GM12878 (cell line): ENCODE measurements at regions not wholly inside any gene's neighbourhood (a gene's known extent, or its start where the extent isn't known, plus 50 kb on each side); places are given as distances from the start of the nearest gene placed in this dataset.

ENCODE experiments used
- ATAC-seq: fragments of 200-7000 bp; cut with Tn5 transposase; 3 replicates; pipeline ENCODE4 v1.9.1; 2020; ENCODE audit warnings: mild to moderate bottlenecking, moderate library complexity
- BruUV-seq: library from RNA; stranded (reverse); fragments of 400-500 nt; replicated peaks from 2 replicates; lab custom pipeline; 2021; lab: Mats Ljungman, UMichigan
- CTCF ChIA-PET: fragments of 300-600 bp; sonication (Branson Sonifier 250); formaldehyde crosslinking; extraction: SDS; loops from one replicate; lab custom pipeline; 2021; ENCODE audit warnings: inconsistent platforms; lab: Yijun Ruan, JAX
- POLR2A ChIA-PET: fragments of 350-600 bp; formaldehyde crosslinking; extraction: SDS; loops from one replicate; lab custom pipeline; 2021; ENCODE audit warnings: inconsistent platforms; lab: Charles Lee
- RAD21 ChIA-PET: fragments of 300-600 bp; sonication (Branson Sonifier 250); formaldehyde crosslinking; loops from one replicate; lab custom pipeline; 2023; ENCODE audit warnings: antibody characterized with exemption; ENCODE audit not compliant: unreplicated experiment; lab: Charles Lee
- SMC1A ChIA-PET: fragments of 300-600 bp; sonication (Branson Sonifier 250); formaldehyde crosslinking; loops from one replicate; lab custom pipeline; 2023; ENCODE audit not compliant: unreplicated experiment, uncharacterized antibody; lab: Charles Lee
- DNase-seq: peaks from one replicate; pipeline ENCODE4 v3.0.0-alpha.2; 2011; ENCODE audit warnings: low read depth, low spot score
- FAIRE-seq: peaks from 3 replicates; lab custom pipeline; 2011; peaks lifted over from hg19 to GRCh38; lab: Jason Lieb, UNC
- H2AFZ ChIP-seq: 2 replicates; pipeline ENCODE4 v1.6.0; 2011; ENCODE audit warnings: low read depth, low read length, control low read depth; ENCODE audit not compliant: control insufficient read depth
- H3K27ac ChIP-seq: 2 replicates; pipeline ENCODE4 v1.5.1; 2011; ENCODE audit warnings: control low read depth; ENCODE audit not compliant: control insufficient read depth, insufficient read depth
- H3K27me3 ChIP-seq, 2 experiments: replicated peaks in 1 of 2; 2 replicates each; pipeline versions ENCODE4 v1.6.0 to v1.6.1; 2011; ENCODE audit warnings: low read length in 1 of 2; ENCODE audit not compliant: control insufficient read depth in 2 of 2, insufficient read depth in 2 of 2
- H3K36me3 ChIP-seq, 2 experiments: 2 replicates each; pipeline ENCODE4 v1.5.1; 2011; ENCODE audit warnings: low read length in 1 of 2; ENCODE audit not compliant: control insufficient read depth in 2 of 2, insufficient read depth in 2 of 2
- H3K4me1 ChIP-seq: 2 replicates; pipeline ENCODE4 v1.6.1; 2011; ENCODE audit warnings: mild to moderate bottlenecking, low read length, moderate library complexity, mixed read lengths; ENCODE audit not compliant: control insufficient read depth, insufficient read depth
- H3K4me2 ChIP-seq: 2 replicates; pipeline ENCODE4 v1.6.0; 2011; ENCODE audit warnings: control low read depth; ENCODE audit not compliant: control insufficient read depth, insufficient read depth
- H3K4me3 ChIP-seq: fragments of 200-600 bp; sonication (generic); 2 replicates; pipeline ENCODE4 v1.5.1; 2016
- H3K79me2 ChIP-seq: 2 replicates; pipeline ENCODE4 v1.6.0; 2011; ENCODE audit warnings: low read length; ENCODE audit not compliant: control insufficient read depth, insufficient read depth
- H3K9ac ChIP-seq: 2 replicates; pipeline ENCODE4 v1.8.0; 2011; ENCODE audit warnings: low read length, control low read depth, mixed read lengths; ENCODE audit not compliant: control insufficient read depth, insufficient read depth
- H3K9me3 ChIP-seq: replicated peaks from 3 replicates; pipeline ENCODE4 v1.5.1; 2011; ENCODE audit warnings: mild to moderate bottlenecking, low read length; ENCODE audit not compliant: control insufficient read depth, insufficient read depth
- H4K20me1 ChIP-seq: 2 replicates; pipeline ENCODE4 v1.6.0; 2011; ENCODE audit not compliant: control insufficient read depth, insufficient read depth
- BMI1 ChIP-seq: fragments of 450-650 bp; IDR thresholded peaks from 2 replicates; pipeline ENCODE4 v1.6.1; 2016; ENCODE audit warnings: mild to moderate bottlenecking, moderate library complexity, borderline replicate concordance
- CHD1 ChIP-seq: IDR thresholded peaks from 2 replicates; pipeline ENCODE4 v1.6.1; 2012; ENCODE audit warnings: low read depth, low read length, improper control_type of control experiment
- JUNB ChIP-seq: IDR thresholded peaks from 2 replicates; pipeline ENCODE4 v1.6.1; 2016; ENCODE audit warnings: antibody characterized with exemption, mild to moderate bottlenecking
- KAT2A ChIP-seq: conservative IDR thresholded peaks from 2 replicates; pipeline ENCODE4 v1.6.1; 2011; ENCODE audit warnings: low read depth, low read length; ENCODE audit not compliant: control insufficient read depth
- MEF2B ChIP-seq: fragments of 450-650 bp; IDR thresholded peaks from 2 replicates; pipeline ENCODE4 v1.6.1; 2018; ENCODE audit warnings: mild to moderate bottlenecking, moderate library complexity; ENCODE audit not compliant: partially characterized antibody, poor library complexity, severe bottlenecking
- POLR2AphosphoS5 ChIP-seq: IDR thresholded peaks from 2 replicates; pipeline ENCODE4 v1.6.1; 2011; ENCODE audit warnings: mild to moderate bottlenecking, low read length, inconsistent platforms
- RFX5 ChIP-seq: IDR thresholded peaks from 2 replicates; pipeline ENCODE4 v1.6.1; 2011; ENCODE audit warnings: low read depth, low read length, improper control_type of control experiment
- WGBS: methylation state at CpG from one replicate; pipeline ENCODE4 v1.1.6; 2016; ENCODE audit warnings: low lambda C conversion rate; ENCODE audit not compliant: insufficient replicate concordance, insufficient coverage; ENCODE audit errors: missing lambda C conversion rate; 5-methylcytosine and 5-hydroxymethylcytosine counted together
- in situ Hi-C: fragments of 300-500 bp; cut with MboI; formaldehyde crosslinking; loops from 9 replicates; pipeline ENCODE4 v1.14.3; 2018; ENCODE audit warnings: mixed read lengths
- intact Hi-C: fragments of 100-400 bp; cut with micrococcal nuclease; formaldehyde crosslinking; loops from one replicate; pipeline ENCODE4 v1.14.2; 2022; ENCODE audit not compliant: unreplicated experiment
- TF ChIP-seq, protein P1 (sequence below): fragments of 450-650 bp; IDR thresholded peaks from 2 replicates; pipeline ENCODE4 v1.6.1; 2017; ENCODE audit warnings: mild to moderate bottlenecking, moderate library complexity
- TF ChIP-seq, protein P2 (sequence below): fragments of 450-650 bp; IDR thresholded peaks from 2 replicates; pipeline ENCODE4 v1.6.1; 2014; ENCODE audit warnings: mild to moderate bottlenecking
- TF ChIP-seq, protein P3 (sequence below): IDR thresholded peaks from 2 replicates; pipeline ENCODE4 v1.6.1; 2012; ENCODE audit warnings: low read length, inconsistent platforms

DNA sequence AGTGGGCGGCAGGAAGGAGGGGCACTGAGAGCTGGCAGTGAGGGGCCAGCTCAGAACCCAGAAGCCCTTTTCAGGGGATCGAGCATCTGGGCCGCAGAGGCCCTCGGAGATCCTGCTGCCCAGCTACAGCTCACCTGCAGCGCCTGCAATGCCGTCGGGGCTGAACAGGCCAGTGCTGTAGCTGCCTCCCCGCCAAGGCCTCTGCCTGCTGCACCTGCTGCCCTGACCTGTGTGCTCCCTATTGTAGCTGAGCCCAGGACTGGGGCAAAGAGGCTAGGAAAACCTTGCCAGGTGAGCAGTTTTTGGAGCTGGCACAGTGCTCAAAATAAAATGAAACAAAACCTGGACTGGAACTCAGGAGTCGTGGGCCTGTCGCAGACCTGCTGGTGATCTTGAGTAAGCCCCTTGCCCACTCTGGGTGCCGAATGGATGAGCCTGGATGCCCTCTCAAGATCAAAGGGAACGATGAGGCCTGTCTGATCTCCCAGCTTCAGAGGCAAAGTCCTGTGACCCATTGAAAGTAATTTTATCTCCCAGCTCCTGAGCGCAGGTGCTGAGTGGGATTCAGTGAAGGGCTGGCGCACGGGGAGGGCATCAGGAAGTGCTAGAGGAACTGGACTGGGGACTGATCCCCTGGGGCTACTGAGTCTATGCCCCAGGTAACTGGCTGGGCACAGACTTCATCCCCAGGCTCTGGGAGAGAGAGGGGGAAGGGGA lies 154.6 kb downstream of the FOXD2 start:
- no peaks in the 10 kb centered on the region for H3K36me3 ChIP-seq
- H3K79me2 ChIP-seq = no peaks in the 10 kb centered on the region
- 34% methylated on average over 15 of the region's 15 CpGs for WGBS
- no peak for ATAC-seq
- H3K4me3 ChIP-seq = no peak overlapping the region
- no peak overlapping the region for H2AFZ ChIP-seq
- RAD21 ChIA-PET = no interaction called here
- CTCF ChIA-PET = no interaction called here
- no peaks in the 10 kb centered on the region for H3K4me1 ChIP-seq
- H3K4me2 ChIP-seq = no peak overlapping the region
- intact Hi-C loops (no loop called here), in situ Hi-C loops (no loop called here)
- POLR2A ChIA-PET = no interaction called here
- no peak overlapping the region for H3K27ac ChIP-seq
- H3K27me3 ChIP-seq = peaks cover 2 to 4% of the 10 kb centered on the region in 2 experiments; a peak in 2 of 4 replicates
- BruUV-seq = no TSS peak
- TF ChIP-seq CHD1 = no peak
- TF ChIP-seq POLR2AphosphoS5 = no peak
- TF ChIP-seq, protein P1, sequence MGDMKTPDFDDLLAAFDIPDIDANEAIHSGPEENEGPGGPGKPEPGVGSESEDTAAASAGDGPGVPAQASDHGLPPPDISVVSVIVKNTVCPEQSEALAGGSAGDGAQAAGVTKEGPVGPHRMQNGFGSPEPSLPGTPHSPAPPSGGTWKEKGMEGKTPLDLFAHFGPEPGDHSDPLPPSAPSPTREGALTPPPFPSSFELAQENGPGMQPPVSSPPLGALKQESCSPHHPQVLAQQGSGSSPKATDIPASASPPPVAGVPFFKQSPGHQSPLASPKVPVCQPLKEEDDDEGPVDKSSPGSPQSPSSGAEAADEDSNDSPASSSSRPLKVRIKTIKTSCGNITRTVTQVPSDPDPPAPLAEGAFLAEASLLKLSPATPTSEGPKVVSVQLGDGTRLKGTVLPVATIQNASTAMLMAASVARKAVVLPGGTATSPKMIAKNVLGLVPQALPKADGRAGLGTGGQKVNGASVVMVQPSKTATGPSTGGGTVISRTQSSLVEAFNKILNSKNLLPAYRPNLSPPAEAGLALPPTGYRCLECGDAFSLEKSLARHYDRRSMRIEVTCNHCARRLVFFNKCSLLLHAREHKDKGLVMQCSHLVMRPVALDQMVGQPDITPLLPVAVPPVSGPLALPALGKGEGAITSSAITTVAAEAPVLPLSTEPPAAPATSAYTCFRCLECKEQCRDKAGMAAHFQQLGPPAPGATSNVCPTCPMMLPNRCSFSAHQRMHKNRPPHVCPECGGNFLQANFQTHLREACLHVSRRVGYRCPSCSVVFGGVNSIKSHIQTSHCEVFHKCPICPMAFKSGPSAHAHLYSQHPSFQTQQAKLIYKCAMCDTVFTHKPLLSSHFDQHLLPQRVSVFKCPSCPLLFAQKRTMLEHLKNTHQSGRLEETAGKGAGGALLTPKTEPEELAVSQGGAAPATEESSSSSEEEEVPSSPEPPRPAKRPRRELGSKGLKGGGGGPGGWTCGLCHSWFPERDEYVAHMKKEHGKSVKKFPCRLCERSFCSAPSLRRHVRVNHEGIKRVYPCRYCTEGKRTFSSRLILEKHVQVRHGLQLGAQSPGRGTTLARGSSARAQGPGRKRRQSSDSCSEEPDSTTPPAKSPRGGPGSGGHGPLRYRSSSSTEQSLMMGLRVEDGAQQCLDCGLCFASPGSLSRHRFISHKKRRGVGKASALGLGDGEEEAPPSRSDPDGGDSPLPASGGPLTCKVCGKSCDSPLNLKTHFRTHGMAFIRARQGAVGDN = no peak
- no peak for TF ChIP-seq BMI1
- no peak for TF ChIP-seq JUNB
- no peak for TF ChIP-seq MEF2B
- no peak for TF ChIP-seq RFX5
- TF ChIP-seq, protein P2, sequence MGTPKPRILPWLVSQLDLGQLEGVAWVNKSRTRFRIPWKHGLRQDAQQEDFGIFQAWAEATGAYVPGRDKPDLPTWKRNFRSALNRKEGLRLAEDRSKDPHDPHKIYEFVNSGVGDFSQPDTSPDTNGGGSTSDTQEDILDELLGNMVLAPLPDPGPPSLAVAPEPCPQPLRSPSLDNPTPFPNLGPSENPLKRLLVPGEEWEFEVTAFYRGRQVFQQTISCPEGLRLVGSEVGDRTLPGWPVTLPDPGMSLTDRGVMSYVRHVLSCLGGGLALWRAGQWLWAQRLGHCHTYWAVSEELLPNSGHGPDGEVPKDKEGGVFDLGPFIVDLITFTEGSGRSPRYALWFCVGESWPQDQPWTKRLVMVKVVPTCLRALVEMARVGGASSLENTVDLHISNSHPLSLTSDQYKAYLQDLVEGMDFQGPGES = no peak
- TF ChIP-seq KAT2A = no peak
- TF ChIP-seq, protein P3, sequence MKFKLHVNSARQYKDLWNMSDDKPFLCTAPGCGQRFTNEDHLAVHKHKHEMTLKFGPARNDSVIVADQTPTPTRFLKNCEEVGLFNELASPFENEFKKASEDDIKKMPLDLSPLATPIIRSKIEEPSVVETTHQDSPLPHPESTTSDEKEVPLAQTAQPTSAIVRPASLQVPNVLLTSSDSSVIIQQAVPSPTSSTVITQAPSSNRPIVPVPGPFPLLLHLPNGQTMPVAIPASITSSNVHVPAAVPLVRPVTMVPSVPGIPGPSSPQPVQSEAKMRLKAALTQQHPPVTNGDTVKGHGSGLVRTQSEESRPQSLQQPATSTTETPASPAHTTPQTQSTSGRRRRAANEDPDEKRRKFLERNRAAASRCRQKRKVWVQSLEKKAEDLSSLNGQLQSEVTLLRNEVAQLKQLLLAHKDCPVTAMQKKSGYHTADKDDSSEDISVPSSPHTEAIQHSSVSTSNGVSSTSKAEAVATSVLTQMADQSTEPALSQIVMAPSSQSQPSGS = no peak
- TF ChIP-seq, all 136 proteins: peak for 0
- Histone ChIP-seq H3K9ac (no peak overlapping the region), H3K9me3 (no peaks in the 10 kb centered on the region), H4K20me1 (no peaks in the 10 kb centered on the region)
- FAIRE-seq = no peak
- DNase-seq = no peak
- SMC1A ChIA-PET = no interaction called here
